GM10248 (cell line): ENCODE measurements at regions not wholly inside any gene's neighbourhood (a gene's known extent, or its start where the extent isn't known, plus 50 kb on each side); places are given as distances from the start of the nearest gene placed in this dataset.

Source experiments
- CTCF ChIA-PET: fragments of 300-600 bp; sonication (Branson Sonifier 250); formaldehyde crosslinking; extraction: SDS; loops from one replicate; lab custom pipeline; 2021; ENCODE audit warnings: antibody characterized with exemption; lab: Yijun Ruan, JAX
- POLR2A ChIA-PET: fragments of 350-650 bp; sonication (Branson Sonifier 250); formaldehyde crosslinking; extraction: SDS; loops from one replicate; lab custom pipeline; 2020; ENCODE audit warnings: antibody characterized with exemption; lab: Yijun Ruan, JAX
- DNase-seq: peaks from one replicate; pipeline ENCODE4 v3.0.0; 2012; ENCODE audit errors: extremely low spot score
- CTCF ChIP-seq: IDR thresholded peaks from 2 replicates; pipeline ENCODE4 v1.5.1; 2012; ENCODE audit warnings: mild to moderate bottlenecking, low read depth; ENCODE audit errors: extremely low read depth, missing control alignments, control extremely low read depth

- no peak for DNase-seq
- CTCF ChIA-PET = interaction anchor here (0.7 to 2.0 kb wide), 2 partner anchors 12 to 211 kb away, joined by 3 to 4 read pairs; no protein-coding TSS in a partner anchor
- TF ChIP-seq CTCF = no peak
- POLR2A ChIA-PET = interaction anchor here (0.5 kb wide), 1 partner anchor 106 kb away, joined by 4 read pairs; no protein-coding TSS in a partner anchor
These were observed 207.5 kb downstream of the CLIC5 start for GRCh38 chr6:45808042-45808645.

DNA sequence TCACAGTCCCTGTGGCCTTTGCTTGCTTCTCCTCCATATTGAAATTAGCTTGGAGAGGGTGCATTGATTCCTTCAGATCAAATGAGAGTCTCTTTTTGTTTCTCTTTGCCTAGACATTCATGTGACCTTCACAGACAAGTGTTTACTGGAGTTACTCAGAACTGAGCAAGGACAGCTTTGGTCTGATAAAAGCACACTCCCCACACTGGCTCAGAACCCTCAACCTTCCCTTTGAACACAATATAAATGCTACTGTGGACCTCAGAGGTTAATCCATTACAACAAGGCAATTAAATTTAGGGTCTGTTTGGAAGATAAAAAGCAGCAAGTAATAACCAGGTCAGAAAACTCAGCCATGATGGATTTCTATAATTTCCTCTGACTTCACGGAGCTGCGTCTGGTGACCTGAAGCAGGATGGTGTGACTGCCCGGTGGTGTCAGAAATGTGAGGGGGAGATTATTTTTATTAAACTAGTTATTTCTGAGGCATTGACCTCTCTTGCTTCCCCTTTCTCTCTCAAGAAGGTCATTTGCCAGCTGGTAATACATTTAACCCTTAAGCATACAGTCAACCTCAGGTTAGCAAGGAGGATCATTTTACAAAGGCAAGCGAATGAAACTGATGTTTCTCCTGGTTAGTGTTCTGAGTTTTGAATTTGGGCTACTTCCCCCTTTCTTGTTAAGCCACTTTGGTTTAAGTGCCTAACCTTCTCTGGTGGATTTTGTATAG, 208.2 kb downstream of the CLIC5 start:
- POLR2A ChIA-PET = interaction anchor here (0.5 kb wide), 1 partner anchor 105 kb away, joined by 4 read pairs; no protein-coding TSS in a partner anchor
- TF ChIP-seq CTCF = no peak
- CTCF ChIA-PET = interaction anchor here (0.7 to 2.0 kb wide), 3 partner anchors 12 to 826 kb away, joined by 3 to 4 read pairs (median 3); no protein-coding TSS in a partner anchor
- DNase-seq = no peak

- ChIA-PET POLR2A (no interaction called here), CTCF (interaction anchor here (1.2 to 1.3 kb wide), 3 partner anchors 47 to 184 kb away, joined by 3 read pairs; no protein-coding TSS in a partner anchor)
- no peak for TF ChIP-seq CTCF
- no peak for DNase-seq
These were observed 209.5 kb downstream of the CLIC5 start for GRCh38 chr6:45806172-45806571.

GRCh38 chr6:45803071-45803470, 212.6 kb downstream of the CLIC5 start:
- POLR2A ChIA-PET = no interaction called here
- no peak for TF ChIP-seq CTCF
- CTCF ChIA-PET = no interaction called here
- no peak for DNase-seq

DNA sequence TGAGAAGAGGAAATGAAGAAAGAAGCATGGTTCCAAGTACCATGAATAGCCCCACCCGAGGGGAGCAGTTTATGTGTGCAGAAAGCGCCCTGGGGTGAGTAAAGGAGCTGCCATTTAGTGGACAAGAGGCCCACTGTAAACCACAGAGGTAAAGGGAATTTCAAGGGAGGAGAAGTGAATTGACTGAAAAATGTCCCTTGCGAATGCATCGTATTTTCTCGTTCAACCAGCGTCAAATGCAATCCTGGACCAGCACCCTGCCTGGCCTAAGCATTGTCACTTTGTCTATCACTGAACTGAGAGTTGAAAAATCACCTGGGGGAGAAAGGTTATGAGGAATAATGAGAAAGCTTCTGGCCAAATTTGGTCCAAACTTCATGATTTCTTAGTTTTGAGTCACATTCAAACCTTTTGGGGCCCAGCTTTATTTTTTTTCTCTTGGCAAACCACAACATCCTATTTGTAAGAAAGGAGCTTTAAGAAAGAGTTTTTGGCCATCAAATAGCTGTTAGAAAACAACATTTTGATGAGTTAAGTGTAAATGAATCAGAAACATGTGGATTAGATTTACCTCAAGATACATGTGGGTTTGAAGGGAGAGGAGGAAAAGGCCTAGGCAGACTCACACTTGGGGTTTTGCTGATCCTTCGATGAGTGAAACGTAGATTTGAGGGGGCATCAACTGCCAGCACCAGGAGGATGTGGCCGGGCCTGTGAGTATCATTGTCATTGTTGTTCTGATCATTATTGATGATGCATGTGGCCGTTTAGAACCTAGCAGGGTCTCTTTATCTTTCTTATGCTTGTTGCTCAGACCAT, 214.0 kb downstream of the CLIC5 start:
- TF ChIP-seq CTCF = no peak
- POLR2A ChIA-PET = no interaction called here
- peak; percentile 11 for DNase-seq
- CTCF ChIA-PET = interaction anchor here (1.2 to 1.3 kb wide), 2 partner anchors 16 to 65 kb away, joined by 3 read pairs; no protein-coding TSS in a partner anchor

GRCh38 chr6:45800911-45801310, 214.7 kb downstream of the CLIC5 start:
- no peak for TF ChIP-seq CTCF
- ChIA-PET POLR2A (no interaction called here), CTCF (interaction anchor here (1.2 to 1.3 kb wide), 2 partner anchors 15 to 66 kb away, joined by 3 read pairs; no protein-coding TSS in a partner anchor)
- no peak for DNase-seq
